K562 (cell line): ENCODE measurements at regions not wholly inside any gene's neighbourhood (a gene's known extent, or its start where the extent isn't known, plus 50 kb on each side); places are given as distances from the start of the nearest gene placed in this dataset.

Experiments used
- ATAC-seq: fragments of 200-7000 bp; cut with Tn5 transposase; 3 replicates; pipeline ENCODE4 v1.9.1; 2020; ENCODE audit warnings: moderate library complexity
- BruUV-seq: library from RNA; stranded (reverse); fragments of 400-500 nt; replicated peaks from 2 replicates; lab custom pipeline; 2021; lab: Mats Ljungman, UMichigan
- CTCF ChIA-PET: fragments of 300-600 bp; formaldehyde crosslinking; extraction: SDS; loops from one replicate; lab custom pipeline; 2021; ENCODE audit warnings: low intra/inter-chr PET ratio; lab: Yijun Ruan, JAX
- POLR2A ChIA-PET: fragments of 300-600, 350-650 bp; sonication (Branson Sonifier 250); formaldehyde crosslinking; extraction: SDS; loops from one replicate; lab custom pipeline; 2021; ENCODE audit warnings: antibody characterized with exemption, inconsistent platforms; lab: Yijun Ruan, JAX
- DNase-seq, 4 experiments: peaks; one replicate each; pipeline versions ENCODE4 v3.0.0 to v3.0.0-alpha.2; 2011 to 2018; ENCODE audit warnings: low spot score in 3 of 4, mixed read lengths in 3 of 4; ENCODE audit errors: extremely low read depth in 1 of 4
- FAIRE-seq: peaks from 2 replicates; lab custom pipeline; 2011; peaks lifted over from hg19 to GRCh38; lab: Jason Lieb, UNC
- H2AFZ ChIP-seq: 2 replicates; pipeline ENCODE4 v1.6.0; 2011; ENCODE audit warnings: low read depth, low read length, control low read depth, inconsistent platforms
- H3K27ac ChIP-seq: fragments of 200-600 bp; 3 replicates; pipeline ENCODE4 v1.8.0; 2011; ENCODE audit warnings: low read depth, mild to moderate bottlenecking, control low read depth, inconsistent platforms, low read length, moderate library complexity, mixed read lengths; ENCODE audit errors: extremely low read depth
- H3K27me3 ChIP-seq, 2 experiments: fragments of 300-600 bp in 1 of 2; 2 replicates in 1 of 2; 3 replicates in 1 of 2; pipeline versions ENCODE4 v1.6.0 to v1.8.0; 2011; ENCODE audit warnings: inconsistent platforms in 2 of 2, low read length in 2 of 2, mild to moderate bottlenecking in 1 of 2, mixed read lengths in 1 of 2, moderate library complexity in 1 of 2; ENCODE audit not compliant: control insufficient read depth in 2 of 2, insufficient read depth in 2 of 2
- H3K36me3 ChIP-seq: fragments of 300-600 bp; 3 replicates; pipeline ENCODE4 v1.8.0; 2011; ENCODE audit warnings: mild to moderate bottlenecking, low read length, inconsistent platforms; ENCODE audit not compliant: control insufficient read depth, insufficient read depth
- H3K4me1 ChIP-seq, 2 experiments: fragments of 200-600 bp in 1 of 2; replicated peaks in 1 of 2; 2 replicates in 1 of 2; 3 replicates in 1 of 2; pipeline versions ENCODE4 v1.5.1 to v1.8.0; 2011; ENCODE audit warnings: inconsistent platforms in 2 of 2, low read length in 2 of 2, mild to moderate bottlenecking in 1 of 2, mixed read lengths in 1 of 2, moderate library complexity in 1 of 2; ENCODE audit not compliant: control insufficient read depth in 2 of 2, insufficient read depth in 2 of 2
- H3K4me2 ChIP-seq: 2 replicates; pipeline ENCODE4 v1.6.1; 2011; ENCODE audit warnings: low read length, control low read depth, inconsistent platforms, mixed read lengths; ENCODE audit not compliant: insufficient read depth
- H3K4me3 ChIP-seq: fragments of 200-600 bp; sonication (generic), shearing (Covaris generic); 2 replicates; pipeline ENCODE4 v1.5.1; 2016; ENCODE audit warnings: control low read depth, inconsistent platforms
- H3K79me2 ChIP-seq: fragments of 200-600 bp; 3 replicates; pipeline ENCODE4 v1.8.0; 2011; ENCODE audit warnings: low read length, inconsistent platforms; ENCODE audit not compliant: control insufficient read depth, insufficient read depth
- H3K9ac ChIP-seq, 2 experiments: 2 replicates each; pipeline versions ENCODE4 v1.6.0 to v1.6.1; 2011; ENCODE audit warnings: low read depth in 2 of 2, low read length in 2 of 2, control low read depth in 1 of 2, inconsistent platforms in 1 of 2, mild to moderate bottlenecking in 1 of 2, mixed read lengths in 1 of 2; ENCODE audit not compliant: insufficient read depth in 1 of 2
- H3K9me1 ChIP-seq: one replicate; pipeline ENCODE4 v1.6.0; 2011; ENCODE audit warnings: inconsistent platforms, mild to moderate bottlenecking, low read length, moderate library complexity; ENCODE audit not compliant: control insufficient read depth, insufficient read depth
- H3K9me3 ChIP-seq: replicated peaks from 2 replicates; pipeline ENCODE4 v1.5.1; 2011; ENCODE audit warnings: low read depth, low read length, inconsistent platforms; ENCODE audit not compliant: control insufficient read depth, insufficient read depth
- H4K20me1 ChIP-seq: replicated peaks from 2 replicates; pipeline ENCODE4 v1.6.1; 2011; ENCODE audit warnings: low read length, inconsistent platforms, mixed read lengths; ENCODE audit not compliant: control insufficient read depth, insufficient read depth
- HCFC1 ChIP-seq: IDR thresholded peaks from 2 replicates; pipeline ENCODE4 v1.6.1; 2012; ENCODE audit warnings: low read depth, low read length, improper control_type of control experiment
- HEY1 ChIP-seq: fragments of 250-450 bp; sonication (Bioruptor Pico); IDR thresholded peaks from 2 replicates; pipeline ENCODE4 v1.5.0; 2020; ENCODE audit warnings: mild to moderate bottlenecking, moderate library complexity, borderline replicate concordance
- LCOR ChIP-seq: sonication (generic); formaldehyde crosslinking; IDR thresholded peaks from 2 replicates; pipeline ENCODE4 v1.8.0; 2022; ENCODE audit warnings: mild to moderate bottlenecking, missing genetic modification reagents
- RFX1 ChIP-seq: fragments of 450-650 bp; IDR thresholded peaks from 2 replicates; pipeline ENCODE4 v1.6.1; 2016; ENCODE audit warnings: mild to moderate bottlenecking, moderate library complexity
- SMARCE1 ChIP-seq: fragments of 450-650 bp; IDR thresholded peaks from 2 replicates; pipeline ENCODE4 v1.7.1; 2016; ENCODE audit warnings: mild to moderate bottlenecking
- TCF3 ChIP-seq: sonication (generic); formaldehyde crosslinking; IDR thresholded peaks from 2 replicates; pipeline ENCODE4 v1.4.0; 2020; ENCODE audit warnings: mild to moderate bottlenecking, missing genetic modification reagents
- TOE1 ChIP-seq, 2 experiments: fragments of 450-650 bp in 1 of 2; sonication (generic) in 1 of 2; formaldehyde crosslinking in 1 of 2; IDR thresholded peaks; 2 replicates each; pipeline versions ENCODE4 v1.7.1 to v1.8.0; 2016 to 2022; ENCODE audit warnings: borderline replicate concordance in 2 of 2, mild to moderate bottlenecking in 2 of 2, antibody characterized with exemption in 1 of 2, inconsistent platforms in 1 of 2, low read depth in 1 of 2, missing genetic modification reagents in 1 of 2, moderate library complexity in 1 of 2
- YY1 ChIP-seq, 3 experiments: IDR thresholded peaks; 2 replicates each; pipeline ENCODE4 v1.6.1; 2011; ENCODE audit warnings: low read length in 2 of 3, mild to moderate bottlenecking in 2 of 3, moderate library complexity in 2 of 3, borderline replicate concordance in 1 of 3, control low read depth in 1 of 3, low read depth in 1 of 3; ENCODE audit not compliant: insufficient read depth in 3 of 3, insufficient replicate concordance in 2 of 3, control insufficient read depth in 1 of 3, insufficient read length in 1 of 3; ENCODE audit errors: extremely low read depth in 1 of 3
- ZBTB2 ChIP-seq: fragments of 450-650 bp; IDR thresholded peaks from 2 replicates; pipeline ENCODE4 v1.6.1; 2016; ENCODE audit warnings: antibody characterized with exemption
- ZBTB43 ChIP-seq: sonication (generic); formaldehyde crosslinking; IDR thresholded peaks from 2 replicates; pipeline ENCODE4 v1.8.0; 2023; ENCODE audit warnings: mild to moderate bottlenecking, missing genetic modification reagents
- ZNF445 ChIP-seq: fragments of 250-450 bp; sonication (Bioruptor Pico); IDR thresholded peaks from 2 replicates; pipeline ENCODE4 v1.4.0; 2020; ENCODE audit warnings: low read depth, mild to moderate bottlenecking, moderate library complexity
- ZNF586 ChIP-seq: fragments of 450-650 bp; formaldehyde crosslinking; conservative IDR thresholded peaks from 2 replicates; pipeline ENCODE4 v1.4.0; 2020; ENCODE audit warnings: mild to moderate bottlenecking, moderate library complexity
- ZSCAN32 ChIP-seq: fragments of 450-650 bp; formaldehyde crosslinking; IDR thresholded peaks from 2 replicates; pipeline ENCODE4 v1.4.0; 2020; ENCODE audit warnings: mild to moderate bottlenecking, moderate library complexity
- WGBS: fragments of 100-300 bp; shearing (Covaris generic); methylation state at CpG from one replicate; pipeline ENCODE4 v1.1.6; 2016; ENCODE audit warnings: low coverage, mixed read lengths; ENCODE audit not compliant: insufficient coverage; ENCODE audit errors: missing lambda C conversion rate; 5-methylcytosine and 5-hydroxymethylcytosine counted together
- in situ Hi-C: fragments of 300-500 bp; cut with MboI; formaldehyde crosslinking; loops from 4 replicates; pipeline ENCODE4 v1.15.0; 2018; ENCODE audit warnings: inconsistent platforms, mixed read lengths
- intact Hi-C: fragments of 100-400 bp; cut with micrococcal nuclease; formaldehyde crosslinking; loops from 2 replicates; pipeline ENCODE4 v1.14.2; 2022
- TF ChIP-seq, protein P1 (sequence below): sonication (generic); formaldehyde crosslinking; IDR thresholded peaks from 2 replicates; pipeline ENCODE4 v1.8.0; 2022; ENCODE audit warnings: missing genetic modification reagents, mild to moderate bottlenecking, borderline replicate concordance
- TF ChIP-seq, protein P2 (sequence below), 2 experiments: fragments of 250-450 bp in 1 of 2; fragments of 450-650 bp in 1 of 2; sonication (Bioruptor Pico) in 1 of 2; IDR thresholded peaks; 2 replicates each; pipeline versions ENCODE4 v1.6.1 to v1.8.0; 2016 to 2021; ENCODE audit warnings: mild to moderate bottlenecking in 2 of 2, moderate library complexity in 2 of 2, missing compliant biosample characterization in 1 of 2, missing genetic modification characterization in 1 of 2

DNA sequence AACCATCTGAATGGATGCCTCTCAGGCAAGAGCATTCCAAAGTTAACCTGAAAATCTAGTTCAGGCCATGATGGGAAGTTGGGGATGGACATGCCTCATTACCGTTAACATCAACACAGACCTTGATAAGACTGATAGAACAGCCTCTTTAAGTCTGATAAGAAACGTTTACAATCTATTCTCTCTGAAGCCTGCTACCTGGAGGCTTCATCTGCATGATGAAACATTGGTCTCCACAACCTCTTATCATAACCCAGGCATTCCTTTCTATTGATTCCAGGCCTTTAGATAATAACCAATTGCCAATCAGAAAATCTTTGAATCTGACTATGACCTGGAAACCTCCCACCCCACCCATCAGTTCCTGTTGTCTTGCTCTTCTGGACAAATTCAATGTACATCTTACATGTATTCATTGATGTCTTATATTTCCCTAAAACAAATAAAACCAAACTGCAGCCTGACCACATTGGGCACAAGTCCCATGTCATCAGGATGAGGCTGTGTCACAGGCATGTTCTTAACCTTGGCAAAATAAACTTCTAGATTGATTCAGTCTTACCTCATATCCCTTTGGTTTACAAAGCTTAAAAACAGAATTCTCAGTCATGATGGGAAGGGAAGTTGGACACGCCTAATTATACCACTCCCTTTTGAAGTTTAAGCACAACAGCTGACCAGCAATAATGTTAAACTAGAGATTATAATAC, 843.8 kb upstream of the SPRY2 start:
- DNase-seq = no peak
- BruUV-seq = no TSS peak
- intact Hi-C loops = no loop called here
- Histone ChIP-seq H3K4me3 (no peak overlapping the region), H3K27ac (no peak overlapping the region), H3K9me3 (no peaks in the 10 kb centered on the region), H3K36me3 (no peaks in the 10 kb centered on the region), H4K20me1 (no peaks in the 10 kb centered on the region), H3K4me1 (no peaks in the 10 kb centered on the region), H3K9ac (no peak overlapping the region), H3K27me3 (no peaks in the 10 kb centered on the region), H3K4me2 (no peak overlapping the region), H3K9me1 (no peaks in the 10 kb centered on the region), H2AFZ (no peak overlapping the region), H3K79me2 (no peaks in the 10 kb centered on the region)
- WGBS = 21% methylated on average over 3 of the region's 3 CpGs
- no peak for FAIRE-seq
- ChIA-PET POLR2A (interaction anchor here (0.6 kb wide), 1 partner anchor 26 kb away, joined by 3 read pairs; no protein-coding TSS in a partner anchor), CTCF (no interaction called here)
- ATAC-seq = no peak
- in situ Hi-C loops = no loop called here
- TF ChIP-seq, protein P1, sequence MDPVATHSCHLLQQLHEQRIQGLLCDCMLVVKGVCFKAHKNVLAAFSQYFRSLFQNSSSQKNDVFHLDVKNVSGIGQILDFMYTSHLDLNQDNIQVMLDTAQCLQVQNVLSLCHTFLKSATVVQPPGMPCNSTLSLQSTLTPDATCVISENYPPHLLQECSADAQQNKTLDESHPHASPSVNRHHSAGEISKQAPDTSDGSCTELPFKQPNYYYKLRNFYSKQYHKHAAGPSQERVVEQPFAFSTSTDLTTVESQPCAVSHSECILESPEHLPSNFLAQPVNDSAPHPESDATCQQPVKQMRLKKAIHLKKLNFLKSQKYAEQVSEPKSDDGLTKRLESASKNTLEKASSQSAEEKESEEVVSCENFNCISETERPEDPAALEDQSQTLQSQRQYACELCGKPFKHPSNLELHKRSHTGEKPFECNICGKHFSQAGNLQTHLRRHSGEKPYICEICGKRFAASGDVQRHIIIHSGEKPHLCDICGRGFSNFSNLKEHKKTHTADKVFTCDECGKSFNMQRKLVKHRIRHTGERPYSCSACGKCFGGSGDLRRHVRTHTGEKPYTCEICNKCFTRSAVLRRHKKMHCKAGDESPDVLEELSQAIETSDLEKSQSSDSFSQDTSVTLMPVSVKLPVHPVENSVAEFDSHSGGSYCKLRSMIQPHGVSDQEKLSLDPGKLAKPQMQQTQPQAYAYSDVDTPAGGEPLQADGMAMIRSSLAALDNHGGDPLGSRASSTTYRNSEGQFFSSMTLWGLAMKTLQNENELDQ (CRISPR knock-in tag) = no peak
- TF ChIP-seq LCOR (CRISPR knock-in tag) = no peak
- TF ChIP-seq ZSCAN32 (CRISPR knock-in tag) = no peak
- no peak for TF ChIP-seq TCF3 (CRISPR knock-in tag)
- TF ChIP-seq HCFC1 = no peak
- no peak for TF ChIP-seq ZNF445
- TF ChIP-seq, protein P2, sequence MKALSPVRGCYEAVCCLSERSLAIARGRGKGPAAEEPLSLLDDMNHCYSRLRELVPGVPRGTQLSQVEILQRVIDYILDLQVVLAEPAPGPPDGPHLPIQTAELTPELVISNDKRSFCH (CRISPR knock-in tag; IDR thresholded peaks at IDR 0.05) = no peak
- TF ChIP-seq, protein P2 (tag; IDR thresholded peaks at IDR 0.05) = no peak
- TF ChIP-seq SMARCE1 = no peak
- TF ChIP-seq ZBTB2 = no peak
- TF ChIP-seq ZNF586 (CRISPR knock-in tag) = no peak
- TF ChIP-seq YY1 (IDR thresholded peaks at IDR 0.05; ENCODE audit: borderline replicate concordance in 1 of 3, control insufficient read depth in 1 of 3, extremely low read depth in 1 of 3, insufficient read depth in 3 of 3, insufficient read length in 1 of 3, insufficient replicate concordance in 2 of 3, low read depth in 1 of 3, low read length in 2 of 3) = no peak
- TF ChIP-seq RFX1 = no peak
- TF ChIP-seq TOE1 (IDR thresholded peaks at IDR 0.05; ENCODE audit: borderline replicate concordance) = no peak
- no peak for TF ChIP-seq TOE1 (CRISPR knock-in tag; IDR thresholded peaks at IDR 0.05; ENCODE audit: borderline replicate concordance, low read depth)
- no peak for TF ChIP-seq HEY1 (CRISPR knock-in tag)
- TF ChIP-seq ZBTB43 (CRISPR knock-in tag) = no peak
